ENCODE measurements at regions not wholly inside any gene's neighbourhood (a gene's known extent, or its start where the extent isn't known, plus 50 kb on each side); places are given as distances from the start of the nearest gene placed in this dataset.

GRCh38 chr14:51386411-51386810 is 146.4 kb downstream of the TMX1 start:
- Histone ChIP-seq H3K4me1 (replicated peaks in 1 of 2) (no peaks in the 10 kb centered on the region), H3K36me3 (replicated peaks in 1 of 2) (no peaks in the 10 kb centered on the region), H3K9me3 (replicated peaks in 1 of 3) (no peaks in the 10 kb centered on the region), H3K4me3 (no peak overlapping the region), H3K27me3 (no peaks in the 10 kb centered on the region), H3K27ac (no peak overlapping the region)
- intact Hi-C loops (cut with DNase I): no loop called here
- no peak for DNase-seq
- TF ChIP-seq POLR2A (IDR thresholded peaks at IDR 0.05) (no peak), CTCF (IDR thresholded peaks at IDR 0.05) (no peak)

GRCh38 chr14:51386983-51387735 is 147.1 kb downstream of the TMX1 start:
- Histone ChIP-seq H3K27me3 (no peaks in the 10 kb centered on the region), H3K9me3 (replicated peaks in 1 of 3) (no peaks in the 10 kb centered on the region), H3K4me3 (no peak overlapping the region), H3K4me1 (replicated peaks in 1 of 2) (no peaks in the 10 kb centered on the region), H3K27ac (no peak overlapping the region), H3K36me3 (replicated peaks in 1 of 2) (no peaks in the 10 kb centered on the region)
- no peak for TF ChIP-seq CTCF (IDR thresholded peaks at IDR 0.05)
- TF ChIP-seq POLR2A (IDR thresholded peaks at IDR 0.05): no peak
- DNase-seq: no peak
- intact Hi-C loops (cut with DNase I): no loop called here
- WGBS, 4 donors: 45 to 66% (median 57%) methylated on average over 3 of the region's 3 CpGs

- no peak overlapping the region for H3K4me3 ChIP-seq
- intact Hi-C loops (cut with DNase I): no loop called here
- H3K27ac ChIP-seq: no peak overlapping the region
- DNase-seq: no peak
- TF ChIP-seq POLR2A (IDR thresholded peaks at IDR 0.05): no peak
- TF ChIP-seq CTCF (IDR thresholded peaks at IDR 0.05): no peak
- no peaks in the 10 kb centered on the region for H3K27me3 ChIP-seq
- no peaks in the 10 kb centered on the region for H3K36me3 ChIP-seq (replicated peaks in 1 of 2)
- H3K9me3 ChIP-seq (replicated peaks in 1 of 3): no peaks in the 10 kb centered on the region
- H3K4me1 ChIP-seq (replicated peaks in 1 of 2): peaks cover 0 to 18% of the 10 kb centered on the region in 2 donors
- WGBS, 4 donors: 71 to 88% (median 80%) methylated on average over 1 of the region's 1 CpG
These were observed 152.4 kb downstream of the TMX1 start for GRCh38 chr14:51392416-51392815.

- Histone ChIP-seq H3K27ac (peak overlapping the region in 2 of 5 donors; percentile 55 to 83), H3K9me3 (replicated peaks in 1 of 3) (no peaks in the 10 kb centered on the region), H3K27me3 (no peaks in the 10 kb centered on the region), H3K36me3 (replicated peaks in 1 of 2) (no peaks in the 10 kb centered on the region), H3K4me1 (replicated peaks in 1 of 2) (peaks cover 0 to 18% of the 10 kb centered on the region in 2 donors), H3K4me3 (no peak overlapping the region)
- DNase-seq: no peak
- TF ChIP-seq POLR2A (IDR thresholded peaks at IDR 0.05) (no peak), CTCF (IDR thresholded peaks at IDR 0.05) (no peak)
- intact Hi-C loops (cut with DNase I): no loop called here
- WGBS, 4 donors: 39 to 45% (median 43%) methylated on average over 4 of the region's 4 CpGs
These were observed 154.3 kb downstream of the TMX1 start for GRCh38 chr14:51394384-51394783.

All from adrenal gland (tissue), 9 donors.